Activated CD8-positive, alpha-beta T cell treated with anti-CD3 and anti-CD28 coated beads for 36 hours (primary cell): ENCODE measurements at regions not wholly inside any gene's neighbourhood (a gene's known extent, or its start where the extent isn't known, plus 50 kb on each side); places are given as distances from the start of the nearest gene placed in this dataset.

ENCODE experiments used
- ATAC-seq: fragments of 200-7000 bp; cut with Tn5 transposase; one replicate; pipeline ENCODE4 v1.10.0; 2021; ENCODE audit warnings: mild to moderate bottlenecking, moderate library complexity
- CTCF ChIA-PET: fragments of 350-600 bp; sonication (Branson Sonifier 250); formaldehyde crosslinking; loops from one replicate; lab custom pipeline; 2021; ENCODE audit warnings: antibody characterized with exemption; lab: Charles Lee
- POLR2A ChIA-PET: fragments of 350-600 bp; sonication (Branson Sonifier 250); formaldehyde crosslinking; loops from one replicate; lab custom pipeline; 2021; ENCODE audit warnings: antibody characterized with exemption; lab: Charles Lee
- DNase-seq: peaks from one replicate; pipeline ENCODE4 v3.0.0-alpha.2; 2020
- H3K27ac Mint-ChIP-seq: one replicate; pipeline ENCODE4 v1.8.0; 2021; ENCODE audit warnings: mild to moderate bottlenecking, mixed read lengths
- H3K27me3 Mint-ChIP-seq: one replicate; pipeline ENCODE4 v1.8.0; 2021; ENCODE audit warnings: mixed read lengths
- H3K36me3 Mint-ChIP-seq: one replicate; pipeline ENCODE4 v1.8.0; 2021; ENCODE audit warnings: low read depth, mixed read lengths
- H3K4me1 Mint-ChIP-seq: one replicate; pipeline ENCODE4 v1.8.0; 2021; ENCODE audit warnings: low read depth, mixed read lengths
- H3K4me3 Mint-ChIP-seq: one replicate; pipeline ENCODE4 v1.8.0; 2021; ENCODE audit warnings: mild to moderate bottlenecking, moderate library complexity, mixed read lengths
- H3K9me3 Mint-ChIP-seq: one replicate; pipeline ENCODE4 v1.8.0; 2021; ENCODE audit warnings: mixed read lengths
- CTCF ChIP-seq: fragments of 200-600 bp; IDR thresholded peaks from one replicate; pipeline ENCODE4 v1.8.0; 2022; ENCODE audit warnings: antibody characterized with exemption, mild to moderate bottlenecking
- intact Hi-C: fragments of 100-400 bp; cut with micrococcal nuclease; formaldehyde crosslinking; loops from one replicate; pipeline ENCODE4 v1.10.0; 2022

- no peak overlapping the region for H3K27ac Mint-ChIP-seq
- TF ChIP-seq CTCF, result no peak
- intact Hi-C loops, result no loop called here
- DNase-seq, result no peak
- no peak for ATAC-seq
- no peak overlapping the region for H3K4me3 Mint-ChIP-seq
- ChIA-PET POLR2A (no interaction called here), CTCF (interaction anchor here (0.7 kb wide), 1 partner anchor 43 kb away, joined by 3 read pairs; no protein-coding TSS in a partner anchor)
- no peaks in the 10 kb centered on the region for H3K27me3 Mint-ChIP-seq
- H3K9me3 Mint-ChIP-seq, result no peaks in the 10 kb centered on the region
- no peaks in the 10 kb centered on the region for H3K36me3 Mint-ChIP-seq
- no peaks in the 10 kb centered on the region for H3K4me1 Mint-ChIP-seq
Measured at GRCh38 chr2:58965602-58966001, 724.5 kb upstream of the FANCL start.

GRCh38 chr2:58959996-58960395 is 718.9 kb upstream of the FANCL start:
- Mint-ChIP-seq H3K36me3 (no peaks in the 10 kb centered on the region), H3K27me3 (no peaks in the 10 kb centered on the region), H3K4me3 (no peak overlapping the region), H3K27ac (no peak overlapping the region), H3K4me1 (no peaks in the 10 kb centered on the region), H3K9me3 (no peaks in the 10 kb centered on the region)
- ATAC-seq (no peak), DNase-seq (no peak)
- TF ChIP-seq CTCF, result no peak
- POLR2A ChIA-PET, result interaction anchor here (0.7 kb wide), 1 partner anchor 105 kb away, joined by 3 read pairs; no protein-coding TSS in a partner anchor
- intact Hi-C loops, result no loop called here
- CTCF ChIA-PET, result no interaction called here

- DNase-seq (no peak), ATAC-seq (no peak)
- H3K4me3 Mint-ChIP-seq, result no peak overlapping the region
- TF ChIP-seq CTCF, result no peak
- no peaks in the 10 kb centered on the region for H3K4me1 Mint-ChIP-seq
- POLR2A ChIA-PET, result no interaction called here
- intact Hi-C loops, result no loop called here
- H3K36me3 Mint-ChIP-seq, result no peaks in the 10 kb centered on the region
- CTCF ChIA-PET, result no interaction called here
- H3K9me3 Mint-ChIP-seq, result no peaks in the 10 kb centered on the region
- H3K27me3 Mint-ChIP-seq, result no peaks in the 10 kb centered on the region
- no peak overlapping the region for H3K27ac Mint-ChIP-seq
Measured at GRCh38 chr2:58957188-58957840, 716.2 kb upstream of the FANCL start.

GRCh38 chr2:58954880-58955385 is 713.8 kb upstream of the FANCL start:
- no peak for TF ChIP-seq CTCF
- CTCF ChIA-PET, result no interaction called here
- Mint-ChIP-seq H3K9me3 (no peaks in the 10 kb centered on the region), H3K4me1 (no peaks in the 10 kb centered on the region), H3K27me3 (no peaks in the 10 kb centered on the region), H3K4me3 (no peak overlapping the region), H3K27ac (no peak overlapping the region), H3K36me3 (no peaks in the 10 kb centered on the region)
- intact Hi-C loops, result no loop called here
- ATAC-seq, result no peak
- DNase-seq, result no peak
- POLR2A ChIA-PET, result no interaction called here

- ChIA-PET CTCF (no interaction called here), POLR2A (no interaction called here)
- no peaks in the 10 kb centered on the region for H3K36me3 Mint-ChIP-seq
- DNase-seq, result no peak
- no peak for ATAC-seq
- H3K27me3 Mint-ChIP-seq, result no peaks in the 10 kb centered on the region
- no peak overlapping the region for H3K27ac Mint-ChIP-seq
- no peaks in the 10 kb centered on the region for H3K9me3 Mint-ChIP-seq
- no peak for TF ChIP-seq CTCF
- no peaks in the 10 kb centered on the region for H3K4me1 Mint-ChIP-seq
- no peak overlapping the region for H3K4me3 Mint-ChIP-seq
- intact Hi-C loops, result no loop called here
Measured at GRCh38 chr2:58951722-58952121, 710.6 kb upstream of the FANCL start.
